ENCODE measurements at regions not wholly inside any gene's neighbourhood (a gene's known extent, or its start where the extent isn't known, plus 50 kb on each side); places are given as distances from the start of the nearest gene placed in this dataset.

DNA sequence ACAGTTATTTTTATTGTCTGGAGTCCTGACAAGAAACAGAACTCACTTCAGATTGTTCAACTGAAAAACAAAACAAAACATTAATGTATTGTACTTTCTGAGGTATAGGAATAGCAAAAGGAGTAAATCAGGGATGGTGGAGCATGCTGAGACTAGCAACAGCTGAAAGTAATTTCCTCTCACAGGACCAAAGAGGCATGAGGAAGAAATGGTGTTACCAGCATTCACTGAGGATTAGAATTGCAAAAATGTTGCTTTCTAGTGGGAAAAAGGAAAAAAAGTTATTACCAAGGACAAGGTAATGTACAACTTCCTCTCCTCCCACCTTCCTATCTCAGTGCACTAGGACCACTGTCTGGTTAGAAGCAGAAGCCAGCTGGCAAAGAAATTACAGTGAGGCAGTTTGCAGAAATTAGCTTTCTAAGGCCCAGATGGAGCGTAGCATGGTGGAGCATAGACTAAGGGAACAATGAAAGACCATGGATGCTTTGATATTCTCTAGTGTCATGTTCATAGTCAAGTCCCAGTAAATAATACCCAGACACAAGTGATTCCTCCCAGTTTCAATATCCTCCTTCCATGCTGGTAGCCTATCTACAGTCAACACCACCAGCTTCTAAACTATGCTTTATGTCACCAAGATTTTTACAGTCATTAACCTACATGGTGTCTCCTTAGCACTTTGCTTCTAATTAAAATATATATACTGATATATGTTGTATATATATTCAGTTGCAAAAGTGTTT, 133.7 kb upstream of the DCN start:
- H3K27ac ChIP-seq (ENCODE audit: low read length), result no peak overlapping the region
- H2AFZ ChIP-seq (ENCODE audit: low read length), result no peak overlapping the region
- H3K4me1 ChIP-seq (ENCODE audit: insufficient read depth, low read length), result 0 out of 2 replicates have a peak, but pooled peaks cover 3% of the 10 kb centered on the region
- peaks cover 8% of the 10 kb centered on the region; the same call in 1 of the 2 replicates for H3K27me3 ChIP-seq (ENCODE audit: low read length)
- no peak overlapping the region for H3K9ac ChIP-seq (ENCODE audit: low read length)
- ATAC-seq (no peak), DNase-seq (no peak)
- no peaks in the 10 kb centered on the region for H4K20me1 ChIP-seq (ENCODE audit: low read length)
- no TSS peak for BruUV-seq (replicated peaks)
- no peaks in the 10 kb centered on the region for H3K79me2 ChIP-seq (ENCODE audit: low read length)
- H3K4me3 ChIP-seq (ENCODE audit: low read length), result no peak overlapping the region
- CTCF ChIA-PET, result no interaction called here
- H3K4me2 ChIP-seq (ENCODE audit: low read length), result no peak overlapping the region
- TF ChIP-seq EZH2 (IDR thresholded peaks at IDR 0.05; ENCODE audit: low read length, unreplicated experiment) (no peak), EZH2phosphoT487 (IDR thresholded peaks at IDR 0.05; ENCODE audit: borderline replicate concordance, low read length) (no peak)
- TF ChIP-seq, protein P1, sequence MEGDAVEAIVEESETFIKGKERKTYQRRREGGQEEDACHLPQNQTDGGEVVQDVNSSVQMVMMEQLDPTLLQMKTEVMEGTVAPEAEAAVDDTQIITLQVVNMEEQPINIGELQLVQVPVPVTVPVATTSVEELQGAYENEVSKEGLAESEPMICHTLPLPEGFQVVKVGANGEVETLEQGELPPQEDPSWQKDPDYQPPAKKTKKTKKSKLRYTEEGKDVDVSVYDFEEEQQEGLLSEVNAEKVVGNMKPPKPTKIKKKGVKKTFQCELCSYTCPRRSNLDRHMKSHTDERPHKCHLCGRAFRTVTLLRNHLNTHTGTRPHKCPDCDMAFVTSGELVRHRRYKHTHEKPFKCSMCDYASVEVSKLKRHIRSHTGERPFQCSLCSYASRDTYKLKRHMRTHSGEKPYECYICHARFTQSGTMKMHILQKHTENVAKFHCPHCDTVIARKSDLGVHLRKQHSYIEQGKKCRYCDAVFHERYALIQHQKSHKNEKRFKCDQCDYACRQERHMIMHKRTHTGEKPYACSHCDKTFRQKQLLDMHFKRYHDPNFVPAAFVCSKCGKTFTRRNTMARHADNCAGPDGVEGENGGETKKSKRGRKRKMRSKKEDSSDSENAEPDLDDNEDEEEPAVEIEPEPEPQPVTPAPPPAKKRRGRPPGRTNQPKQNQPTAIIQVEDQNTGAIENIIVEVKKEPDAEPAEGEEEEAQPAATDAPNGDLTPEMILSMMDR (conservative IDR thresholded peaks at IDR 0.05; ENCODE audit: low read depth, low read length), result no peak
- intact Hi-C loops (cut with micrococcal nuclease), result no loop called here
- no peaks in the 10 kb centered on the region for H3K36me3 ChIP-seq (ENCODE audit: low read depth, low read length)
- H3K9me3 ChIP-seq (ENCODE audit: low read length), result no peaks in the 10 kb centered on the region
- no peaks in the 10 kb centered on the region for H3F3A ChIP-seq (ENCODE audit: low read length, unreplicated experiment)
- H3K9me2 ChIP-seq (replicated peaks; ENCODE audit: low read length), result no peaks in the 10 kb centered on the region
- POLR2A ChIA-PET (ENCODE audit: unreplicated experiment), result no interaction called here

DNA sequence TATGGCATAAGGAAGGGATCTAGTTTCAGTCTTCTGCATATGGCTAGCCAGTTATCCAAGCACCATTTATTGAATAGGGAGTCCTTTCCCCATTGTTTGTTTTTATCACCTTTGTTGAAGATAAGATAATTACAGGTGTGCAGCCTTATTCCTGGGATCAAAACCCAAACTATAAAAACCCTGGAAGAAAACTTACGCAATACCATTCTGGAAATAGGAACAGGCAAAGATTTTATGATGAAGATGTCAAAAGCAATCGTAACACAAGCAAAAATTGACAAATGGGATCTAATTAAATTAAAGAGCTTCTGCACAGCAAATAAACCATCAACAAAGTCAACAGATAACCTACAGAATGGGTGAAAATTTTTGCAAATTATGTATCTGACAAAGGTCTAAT, 128.5 kb upstream of the DCN start:
- intact Hi-C loops (cut with micrococcal nuclease), result no loop called here

DNA sequence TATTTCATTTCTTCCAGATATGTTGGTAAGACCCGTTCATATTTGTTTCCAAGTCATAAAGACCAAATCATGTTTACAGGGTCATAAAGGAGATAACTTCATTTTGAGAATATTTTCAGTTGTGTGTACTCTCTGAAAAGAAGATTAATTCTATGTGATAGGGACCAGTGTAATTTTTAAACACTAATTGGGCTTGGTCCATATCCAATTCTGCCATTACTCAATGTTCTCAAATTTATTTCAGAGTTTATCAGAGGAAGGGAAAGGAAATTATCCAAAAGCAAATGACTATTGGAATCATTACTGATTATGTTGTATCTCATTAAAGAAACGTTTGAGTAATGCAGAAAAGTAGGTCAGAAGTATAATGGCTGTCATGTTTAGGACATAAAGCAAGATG, 126.8 kb upstream of the DCN start:
- no peaks in the 10 kb centered on the region for H3K9me2 ChIP-seq (replicated peaks; ENCODE audit: low read length)
- TF ChIP-seq, protein P1 (conservative IDR thresholded peaks at IDR 0.05; ENCODE audit: low read depth, low read length), result no peak
- no peak for TF ChIP-seq EZH2 (IDR thresholded peaks at IDR 0.05; ENCODE audit: low read length, unreplicated experiment)
- TF ChIP-seq EZH2phosphoT487 (IDR thresholded peaks at IDR 0.05; ENCODE audit: borderline replicate concordance, low read length), result no peak
- no peaks in the 10 kb centered on the region for H3K27me3 ChIP-seq (ENCODE audit: low read length)
- H3F3A ChIP-seq (ENCODE audit: low read length, unreplicated experiment), result no peaks in the 10 kb centered on the region
- POLR2A ChIA-PET (ENCODE audit: unreplicated experiment), result no interaction called here
- no peaks in the 10 kb centered on the region for H3K9me3 ChIP-seq (ENCODE audit: low read length)
- no peak overlapping the region for H3K27ac ChIP-seq (ENCODE audit: low read length)
- H3K9ac ChIP-seq (ENCODE audit: low read length), result no peak overlapping the region
- H3K36me3 ChIP-seq (ENCODE audit: low read depth, low read length), result no peaks in the 10 kb centered on the region
- CTCF ChIA-PET, result no interaction called here
- H3K79me2 ChIP-seq (ENCODE audit: low read length), result no peaks in the 10 kb centered on the region
- intact Hi-C loops (cut with micrococcal nuclease), result no loop called here
- no peak overlapping the region for H3K4me2 ChIP-seq (ENCODE audit: low read length)
- no peak overlapping the region for H3K4me3 ChIP-seq (ENCODE audit: low read length)
- ATAC-seq (no peak), DNase-seq (no peak)
- no TSS peak for BruUV-seq (replicated peaks)
- no peaks in the 10 kb centered on the region for H3K4me1 ChIP-seq (ENCODE audit: insufficient read depth, low read length)
- H4K20me1 ChIP-seq (ENCODE audit: low read length), result no peaks in the 10 kb centered on the region
- no peak overlapping the region for H2AFZ ChIP-seq (ENCODE audit: low read length)

More for the DNA sequence above, 128.5 kb upstream of the DCN start:
- no peaks in the 10 kb centered on the region for H3K9me3 ChIP-seq (ENCODE audit: low read length)
- no peaks in the 10 kb centered on the region for H3F3A ChIP-seq (ENCODE audit: low read length, unreplicated experiment)
- DNase-seq (no peak), ATAC-seq (no peak)
- H3K4me2 ChIP-seq (ENCODE audit: low read length), result no peak overlapping the region
- no peak overlapping the region for H3K9ac ChIP-seq (ENCODE audit: low read length)
- H2AFZ ChIP-seq (ENCODE audit: low read length), result no peak overlapping the region
- no TSS peak for BruUV-seq (replicated peaks)
- CTCF ChIA-PET, result no interaction called here
- no peaks in the 10 kb centered on the region for H3K27me3 ChIP-seq (ENCODE audit: low read length)
- no peaks in the 10 kb centered on the region for H4K20me1 ChIP-seq (ENCODE audit: low read length)
- POLR2A ChIA-PET (ENCODE audit: unreplicated experiment), result no interaction called here
- no peak overlapping the region for H3K27ac ChIP-seq (ENCODE audit: low read length)
- no peak overlapping the region for H3K4me3 ChIP-seq (ENCODE audit: low read length)
- TF ChIP-seq EZH2phosphoT487 (IDR thresholded peaks at IDR 0.05; ENCODE audit: borderline replicate concordance, low read length), result no peak
- no peak for TF ChIP-seq EZH2 (IDR thresholded peaks at IDR 0.05; ENCODE audit: low read length, unreplicated experiment)
- TF ChIP-seq, protein P1 (conservative IDR thresholded peaks at IDR 0.05; ENCODE audit: low read depth, low read length), result no peak
- H3K36me3 ChIP-seq (ENCODE audit: low read depth, low read length), result no peaks in the 10 kb centered on the region
- no peaks in the 10 kb centered on the region for H3K4me1 ChIP-seq (ENCODE audit: insufficient read depth, low read length)
- H3K9me2 ChIP-seq (replicated peaks; ENCODE audit: low read length), result no peaks in the 10 kb centered on the region
- H3K79me2 ChIP-seq (ENCODE audit: low read length), result no peaks in the 10 kb centered on the region

Data from PC-3 (cell line).